ENCODE measurements at regions not wholly inside any gene's neighbourhood (a gene's known extent, or its start where the extent isn't known, plus 50 kb on each side); places are given as distances from the start of the nearest gene placed in this dataset.

- no peak for DNase-seq (ENCODE audit: insufficient read length, low spot score)
- TF ChIP-seq POLR2A (IDR thresholded peaks at IDR 0.05; ENCODE audit: low read depth, low read length): no peak
- TF ChIP-seq SPI1 (IDR thresholded peaks at IDR 0.05; ENCODE audit: low read depth, low read length): no peak
- no peak for TF ChIP-seq TAF1 (IDR thresholded peaks at IDR 0.05; ENCODE audit: low read depth, low read length)
- no peak for TF ChIP-seq POU2F2 (IDR thresholded peaks at IDR 0.05; ENCODE audit: low read depth, low read length)
- no peak for TF ChIP-seq PAX5 (IDR thresholded peaks at IDR 0.05; ENCODE audit: insufficient read depth, low read length, severe bottlenecking)
- TF ChIP-seq POLR2AphosphoS5 (IDR thresholded peaks at IDR 0.05; ENCODE audit: low read depth, low read length): no peak
- FAIRE-seq: no peak
Measured at GRCh38 chr3:184486614-184487013, 75.0 kb upstream of the EPHB3 start.

- TF ChIP-seq POLR2AphosphoS5 (IDR thresholded peaks at IDR 0.05; ENCODE audit: low read depth, low read length): no peak
- no peak for TF ChIP-seq POU2F2 (IDR thresholded peaks at IDR 0.05; ENCODE audit: low read depth, low read length)
- TF ChIP-seq PAX5 (IDR thresholded peaks at IDR 0.05; ENCODE audit: insufficient read depth, low read length, severe bottlenecking): no peak
- TF ChIP-seq SPI1 (IDR thresholded peaks at IDR 0.05; ENCODE audit: low read depth, low read length): no peak
- TF ChIP-seq TAF1 (IDR thresholded peaks at IDR 0.05; ENCODE audit: low read depth, low read length): no peak
- no peak for TF ChIP-seq POLR2A (IDR thresholded peaks at IDR 0.05; ENCODE audit: low read depth, low read length)
- DNase-seq (ENCODE audit: insufficient read length, low spot score): no peak
- no peak for FAIRE-seq
Measured at GRCh38 chr3:184488577-184488976, 73.0 kb upstream of the EPHB3 start.

- no peak for DNase-seq (ENCODE audit: insufficient read length, low spot score)
- FAIRE-seq: no peak
- TF ChIP-seq POU2F2 (IDR thresholded peaks at IDR 0.05; ENCODE audit: low read depth, low read length) (no peak), POLR2A (IDR thresholded peaks at IDR 0.05; ENCODE audit: low read depth, low read length) (no peak), SPI1 (IDR thresholded peaks at IDR 0.05; ENCODE audit: low read depth, low read length) (no peak)
Measured at GRCh38 chr3:184489268-184489841, 72.2 kb upstream of the EPHB3 start.

- DNase-seq (ENCODE audit: insufficient read length, low spot score) (no peak), FAIRE-seq (no peak)
- TF ChIP-seq POLR2A (IDR thresholded peaks at IDR 0.05; ENCODE audit: low read depth, low read length): no peak
- no peak for TF ChIP-seq POLR2AphosphoS5 (IDR thresholded peaks at IDR 0.05; ENCODE audit: low read depth, low read length)
- TF ChIP-seq TAF1 (IDR thresholded peaks at IDR 0.05; ENCODE audit: low read depth, low read length): no peak
- TF ChIP-seq PAX5 (IDR thresholded peaks at IDR 0.05; ENCODE audit: insufficient read depth, low read length, severe bottlenecking): no peak
- TF ChIP-seq POU2F2 (IDR thresholded peaks at IDR 0.05; ENCODE audit: low read depth, low read length): no peak
- no peak for TF ChIP-seq SPI1 (IDR thresholded peaks at IDR 0.05; ENCODE audit: low read depth, low read length)
Measured at GRCh38 chr3:184491011-184491576, 70.5 kb upstream of the EPHB3 start.

DNA sequence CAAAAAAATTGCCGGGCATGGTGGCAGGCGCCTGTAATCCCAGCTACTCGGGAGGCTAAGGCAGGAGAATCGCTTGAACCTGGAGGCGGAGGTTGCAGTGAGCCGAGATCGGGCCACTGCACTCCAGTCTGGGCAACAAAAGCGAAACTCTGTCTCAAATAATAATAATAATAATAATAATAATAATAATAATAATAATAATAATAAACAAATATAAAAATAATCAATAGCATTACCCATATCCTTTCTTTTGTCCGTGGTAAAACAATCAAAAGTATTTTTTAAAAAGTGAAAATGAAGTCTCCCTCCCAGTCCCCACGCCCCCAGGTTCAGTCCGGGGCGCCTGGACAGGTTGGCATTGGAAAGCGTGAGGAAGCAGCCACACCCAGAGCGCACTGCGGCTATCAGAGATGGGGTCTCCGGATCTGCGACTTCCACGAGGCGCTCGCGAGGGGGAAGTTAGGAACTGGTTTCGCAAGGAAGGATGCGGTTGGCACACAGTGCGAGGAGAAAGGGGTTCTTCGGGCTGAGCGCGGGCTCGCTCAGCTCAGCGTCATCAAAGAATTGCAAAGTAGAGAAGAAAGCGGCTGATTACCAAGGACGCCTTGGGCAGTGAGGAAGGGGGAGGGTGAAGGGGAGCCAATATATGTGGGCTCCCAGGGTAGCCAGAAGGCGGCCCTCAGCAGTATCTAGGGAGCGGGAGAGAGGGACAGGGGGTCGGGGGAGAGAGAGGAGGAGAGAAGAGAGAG, 69.5 kb upstream of the EPHB3 start:
- TF ChIP-seq POLR2AphosphoS5 (IDR thresholded peaks at IDR 0.05; ENCODE audit: low read depth, low read length): no peak
- FAIRE-seq: no peak
- no peak for DNase-seq (ENCODE audit: insufficient read length, low spot score)

- DNase-seq (ENCODE audit: insufficient read length, low spot score) (no peak), FAIRE-seq (no peak)
- TF ChIP-seq POLR2A (IDR thresholded peaks at IDR 0.05; ENCODE audit: low read depth, low read length): no peak
- TF ChIP-seq PAX5 (IDR thresholded peaks at IDR 0.05; ENCODE audit: insufficient read depth, low read length, severe bottlenecking): no peak
- TF ChIP-seq POLR2AphosphoS5 (IDR thresholded peaks at IDR 0.05; ENCODE audit: low read depth, low read length): no peak
- TF ChIP-seq TAF1 (IDR thresholded peaks at IDR 0.05; ENCODE audit: low read depth, low read length): no peak
- TF ChIP-seq SPI1 (IDR thresholded peaks at IDR 0.05; ENCODE audit: low read depth, low read length): no peak
- TF ChIP-seq POU2F2 (IDR thresholded peaks at IDR 0.05; ENCODE audit: low read depth, low read length): no peak
Measured at GRCh38 chr3:184496933-184497332, 64.7 kb upstream of the EPHB3 start.

DNA sequence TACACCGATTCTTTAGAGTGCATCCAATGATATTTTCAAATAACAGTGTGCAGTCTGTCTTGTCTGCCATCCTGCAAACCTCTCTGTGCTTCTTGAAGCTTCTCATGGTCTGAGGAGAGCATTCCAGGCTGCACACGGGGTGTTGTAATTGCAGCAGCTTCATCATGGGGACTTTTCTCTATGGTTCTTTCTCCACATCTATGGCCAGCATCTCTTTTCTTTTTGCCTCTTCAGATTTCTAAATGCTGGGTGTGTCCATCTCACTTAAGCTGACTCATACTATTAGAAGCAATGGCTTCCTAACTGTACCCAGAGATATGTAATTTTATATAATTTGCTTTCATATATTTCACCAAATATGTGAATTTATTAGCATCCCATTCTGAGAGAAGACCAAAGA, 63.8 kb upstream of the EPHB3 start:
- no peak for TF ChIP-seq PAX5 (IDR thresholded peaks at IDR 0.05; ENCODE audit: insufficient read depth, low read length, severe bottlenecking)
- TF ChIP-seq POLR2AphosphoS5 (IDR thresholded peaks at IDR 0.05; ENCODE audit: low read depth, low read length): no peak
- no peak for TF ChIP-seq SPI1 (IDR thresholded peaks at IDR 0.05; ENCODE audit: low read depth, low read length)
- no peak for TF ChIP-seq POLR2A (IDR thresholded peaks at IDR 0.05; ENCODE audit: low read depth, low read length)
- TF ChIP-seq POU2F2 (IDR thresholded peaks at IDR 0.05; ENCODE audit: low read depth, low read length): no peak
- no peak for TF ChIP-seq TAF1 (IDR thresholded peaks at IDR 0.05; ENCODE audit: low read depth, low read length)
- no peak for FAIRE-seq
- no peak for DNase-seq (ENCODE audit: insufficient read length, low spot score)

DNA sequence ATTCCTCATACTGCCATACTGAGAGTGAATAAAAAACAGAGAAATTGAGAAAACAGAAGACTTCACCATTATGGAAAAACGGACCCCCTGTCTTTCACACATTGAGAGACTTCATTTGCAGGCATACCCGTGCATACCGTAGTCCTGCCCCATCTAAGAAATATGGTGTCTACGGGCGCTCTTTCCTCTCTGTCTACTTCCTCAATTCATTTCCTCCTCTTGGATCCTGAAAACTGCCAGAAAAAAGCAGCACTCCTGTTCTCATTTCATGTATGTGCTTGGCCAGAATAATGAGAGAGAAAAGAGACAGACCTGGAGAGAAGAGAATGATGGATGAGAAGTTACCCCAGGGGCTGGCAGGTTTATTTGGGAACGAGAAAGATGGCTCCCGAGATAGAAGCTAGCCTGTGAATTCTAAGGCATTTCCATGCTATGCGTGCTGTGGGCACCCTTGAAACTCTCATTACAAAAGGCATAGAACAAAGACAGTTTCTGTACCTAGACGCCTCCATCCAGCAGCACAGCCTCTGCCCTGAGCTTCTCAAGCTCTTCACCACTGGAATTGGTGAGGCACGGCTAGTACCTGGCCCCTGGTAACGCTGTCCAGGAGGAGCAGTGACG, 62.5 kb upstream of the EPHB3 start:
- DNase-seq (ENCODE audit: insufficient read length, low spot score): no peak
- no peak for FAIRE-seq
- TF ChIP-seq POU2F2 (IDR thresholded peaks at IDR 0.05; ENCODE audit: low read depth, low read length) (no peak), POLR2AphosphoS5 (IDR thresholded peaks at IDR 0.05; ENCODE audit: low read depth, low read length) (no peak), TAF1 (IDR thresholded peaks at IDR 0.05; ENCODE audit: low read depth, low read length) (no peak), SPI1 (IDR thresholded peaks at IDR 0.05; ENCODE audit: low read depth, low read length) (no peak), POLR2A (IDR thresholded peaks at IDR 0.05; ENCODE audit: low read depth, low read length) (no peak), PAX5 (IDR thresholded peaks at IDR 0.05; ENCODE audit: insufficient read depth, low read length, severe bottlenecking) (no peak)

DNA sequence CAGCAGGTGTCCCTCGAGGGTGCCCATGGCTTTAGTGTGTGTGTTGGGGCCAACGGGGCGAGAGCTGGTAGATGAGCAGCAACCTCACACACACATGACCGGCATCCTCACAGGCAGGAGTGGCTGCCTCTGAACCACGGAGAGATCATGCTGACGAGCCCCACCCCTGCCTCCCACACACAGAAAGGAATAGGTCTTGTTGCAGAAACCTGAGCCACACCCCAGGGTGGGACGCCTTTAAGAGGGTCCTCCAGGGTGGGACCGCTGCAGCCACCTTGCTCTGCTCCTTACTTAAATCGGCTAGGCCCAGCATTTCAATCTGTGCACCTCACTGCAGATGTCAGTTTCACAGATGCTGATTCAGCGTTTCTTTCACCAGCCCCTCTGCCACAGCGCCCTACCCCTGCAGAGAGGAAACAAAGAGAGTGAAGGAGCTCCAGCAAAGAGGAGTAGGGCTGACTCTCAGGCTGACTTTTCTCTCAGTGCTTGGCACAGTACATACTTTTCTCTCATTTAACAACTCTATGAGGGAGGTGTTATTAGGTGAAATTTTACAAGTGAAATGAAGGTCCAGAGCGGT, 61.2 kb upstream of the EPHB3 start:
- FAIRE-seq (no peak), DNase-seq (ENCODE audit: insufficient read length, low spot score) (no peak)
- TF ChIP-seq POLR2A (IDR thresholded peaks at IDR 0.05; ENCODE audit: low read depth, low read length): no peak
- TF ChIP-seq TAF1 (IDR thresholded peaks at IDR 0.05; ENCODE audit: low read depth, low read length): no peak
- no peak for TF ChIP-seq SPI1 (IDR thresholded peaks at IDR 0.05; ENCODE audit: low read depth, low read length)
- TF ChIP-seq POU2F2 (IDR thresholded peaks at IDR 0.05; ENCODE audit: low read depth, low read length): no peak
- no peak for TF ChIP-seq POLR2AphosphoS5 (IDR thresholded peaks at IDR 0.05; ENCODE audit: low read depth, low read length)
- no peak for TF ChIP-seq PAX5 (IDR thresholded peaks at IDR 0.05; ENCODE audit: insufficient read depth, low read length, severe bottlenecking)

All from GM12891 (cell line).